Stimulated activated naive B cell treated with anti-CD40 and anti-IgM and Interleukin-4, amounts not matched to agents 10 μg/mL and 1 μg/mL and 100 μg/mL, for 72 hours (primary cell): ENCODE measurements at regions not wholly inside any gene's neighbourhood (a gene's known extent, or its start where the extent isn't known, plus 50 kb on each side); places are given as distances from the start of the nearest gene placed in this dataset.

Experiments used
- ATAC-seq, 2 donors: fragments of 150-1000 bp; cut with Tn5 transposase; replicated peaks; 2 replicates each; pipeline ENCODE4 v1.10.0; 2021; ENCODE audit warnings: moderate library complexity in 1 of 2
- DNase-seq: peaks from one replicate; pipeline ENCODE4 v3.0.0; 2021
- H3K27ac Mint-ChIP-seq: one replicate; pipeline ENCODE4 v1.8.0; 2022; ENCODE audit warnings: mild to moderate bottlenecking, mixed read lengths
- H3K27me3 Mint-ChIP-seq, 2 donors: one replicate each; pipeline ENCODE4 v1.8.0; 2022; ENCODE audit warnings: mixed read lengths in 2 of 2
- H3K36me3 Mint-ChIP-seq, 2 donors: one replicate each; pipeline ENCODE4 v1.8.0; 2022; ENCODE audit warnings: mixed read lengths in 2 of 2, mild to moderate bottlenecking in 1 of 2
- H3K4me1 Mint-ChIP-seq, 2 donors: one replicate each; pipeline ENCODE4 v1.8.0; 2022; ENCODE audit warnings: mixed read lengths in 2 of 2, mild to moderate bottlenecking in 1 of 2
- H3K4me3 Mint-ChIP-seq, 2 donors: one replicate each; pipeline ENCODE4 v1.8.0; 2022; ENCODE audit warnings: mild to moderate bottlenecking in 2 of 2, mixed read lengths in 2 of 2, moderate library complexity in 1 of 2
- H3K9me3 Mint-ChIP-seq, 2 donors: one replicate each; pipeline ENCODE4 v1.8.0; 2022; ENCODE audit warnings: mixed read lengths in 2 of 2, mild to moderate bottlenecking in 1 of 2

DNA sequence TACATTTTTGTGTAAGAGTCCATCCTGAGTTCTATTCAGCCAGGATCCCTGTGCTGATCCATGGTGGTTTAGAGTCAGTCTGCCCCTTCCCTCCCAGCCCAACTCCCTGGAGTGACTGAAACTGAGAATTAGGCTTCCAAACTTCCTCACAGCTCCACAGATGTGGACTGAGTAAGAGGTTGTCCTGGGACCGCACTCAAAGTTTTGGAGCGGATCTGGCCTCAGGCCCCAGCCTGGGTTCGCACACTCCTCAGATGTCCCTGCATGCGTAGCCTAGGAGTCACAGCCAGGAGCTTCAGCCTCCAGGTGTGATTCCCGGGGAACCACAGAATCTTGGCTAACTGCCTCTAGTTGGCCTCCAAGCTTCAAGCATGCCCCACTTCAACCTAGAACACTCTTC is 218.1 kb downstream of the C7orf25 start:
- no peak overlapping the region for H3K4me3 Mint-ChIP-seq
- no peaks in the 10 kb centered on the region for H3K9me3 Mint-ChIP-seq
- peaks cover 0 to 4% of the 10 kb centered on the region in 2 donors for H3K27me3 Mint-ChIP-seq
- H3K27ac Mint-ChIP-seq, result no peak overlapping the region
- ATAC-seq (no peak), DNase-seq (no peak)
- H3K4me1 Mint-ChIP-seq, result no peaks in the 10 kb centered on the region
- no peaks in the 10 kb centered on the region for H3K36me3 Mint-ChIP-seq

DNA sequence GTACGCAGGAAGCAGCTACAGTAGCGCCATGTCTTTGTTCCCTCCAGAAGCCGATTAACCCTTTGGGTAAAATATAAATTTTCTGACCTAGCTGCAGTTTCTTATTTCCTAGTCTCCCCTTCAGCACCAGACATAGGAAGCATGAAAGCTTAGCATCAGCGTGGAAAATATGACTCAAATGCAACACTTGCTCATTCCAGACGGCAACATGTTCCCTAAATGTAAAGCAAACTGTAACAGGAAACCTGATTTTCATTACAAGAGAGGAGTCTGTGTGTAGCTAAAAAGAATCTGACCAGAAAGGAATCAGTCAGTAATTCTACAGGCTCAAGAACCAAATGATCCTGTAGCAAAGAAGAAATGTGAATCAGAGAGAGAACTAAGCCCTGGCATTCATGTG is 219.2 kb downstream of the C7orf25 start:
- Mint-ChIP-seq H3K9me3 (no peaks in the 10 kb centered on the region), H3K36me3 (no peaks in the 10 kb centered on the region), H3K27ac (no peak overlapping the region), H3K4me3 (no peak overlapping the region), H3K27me3 (peaks cover 0 to 4% of the 10 kb centered on the region in 2 donors), H3K4me1 (no peaks in the 10 kb centered on the region)
- no peak for DNase-seq
- no peak for ATAC-seq

DNA sequence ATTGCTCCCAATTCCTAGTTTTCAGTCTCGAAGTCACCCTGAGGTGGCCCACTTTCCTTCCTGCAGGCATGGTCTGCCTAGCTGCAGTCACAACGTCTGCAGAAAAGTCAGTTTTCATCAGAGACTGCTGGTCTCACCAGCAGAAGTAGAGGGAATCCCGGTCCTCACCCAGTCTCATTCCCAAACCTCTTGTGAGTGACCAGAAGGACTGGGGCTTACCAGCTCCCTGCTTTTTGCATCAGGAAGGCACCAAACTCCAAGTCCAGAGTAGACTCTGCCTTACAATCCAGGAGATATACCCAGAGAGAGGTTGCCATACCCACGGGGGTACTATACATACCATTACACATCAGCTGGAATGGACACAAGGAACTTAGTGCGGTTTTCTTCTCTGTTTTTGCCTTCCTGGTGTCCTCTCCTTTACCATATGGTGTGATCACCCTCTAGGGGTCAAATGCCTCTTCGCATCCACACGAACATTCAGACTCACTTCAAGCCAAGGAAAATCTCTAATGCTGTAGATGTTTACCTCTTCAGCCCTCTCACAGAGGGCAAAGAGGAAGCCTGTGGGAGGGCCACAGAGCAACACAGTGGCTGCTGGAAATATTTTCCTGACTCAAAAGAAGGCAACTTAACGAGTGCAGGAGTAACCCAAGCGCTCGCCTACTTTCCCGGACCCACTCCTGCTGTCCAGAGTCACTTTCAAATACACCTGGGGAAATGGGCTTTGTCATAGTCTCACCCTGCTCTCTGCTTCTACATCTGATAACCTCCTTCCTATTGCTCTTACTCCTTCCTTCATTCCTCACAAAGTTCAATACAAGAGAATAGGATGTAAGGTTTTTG is 220.9 kb downstream of the C7orf25 start:
- Mint-ChIP-seq H3K9me3 (no peaks in the 10 kb centered on the region), H3K4me1 (no peaks in the 10 kb centered on the region), H3K4me3 (no peak overlapping the region), H3K27me3 (peaks cover 0 to 5% of the 10 kb centered on the region in 2 donors), H3K27ac (no peak overlapping the region), H3K36me3 (no peaks in the 10 kb centered on the region)
- DNase-seq (no peak), ATAC-seq (peak in 1 of 2 donors; percentile 14)

DNA sequence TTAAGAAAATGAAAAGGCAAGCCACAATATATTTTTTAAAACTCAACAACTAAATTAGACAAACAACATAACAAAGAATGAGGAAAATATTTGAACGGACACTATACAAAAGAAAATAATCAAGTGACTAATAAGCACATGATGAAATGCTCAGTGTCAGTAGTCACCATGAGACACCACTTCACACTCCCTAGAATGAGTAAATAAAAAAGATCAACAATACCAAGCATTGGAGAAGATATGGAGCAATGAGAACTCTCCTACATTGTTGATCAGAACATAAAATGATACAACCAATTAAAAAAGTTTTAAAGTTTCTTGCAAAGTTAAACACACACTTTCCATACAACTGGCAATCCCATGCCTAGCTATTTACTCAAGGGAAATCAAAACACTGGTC is 222.2 kb downstream of the C7orf25 start:
- no peak overlapping the region for H3K4me3 Mint-ChIP-seq
- H3K27me3 Mint-ChIP-seq, result peaks cover 0 to 10% of the 10 kb centered on the region in 2 donors
- H3K9me3 Mint-ChIP-seq, result no peaks in the 10 kb centered on the region
- no peak overlapping the region for H3K27ac Mint-ChIP-seq
- ATAC-seq (no peak), DNase-seq (no peak)
- no peaks in the 10 kb centered on the region for H3K36me3 Mint-ChIP-seq
- no peaks in the 10 kb centered on the region for H3K4me1 Mint-ChIP-seq

DNA sequence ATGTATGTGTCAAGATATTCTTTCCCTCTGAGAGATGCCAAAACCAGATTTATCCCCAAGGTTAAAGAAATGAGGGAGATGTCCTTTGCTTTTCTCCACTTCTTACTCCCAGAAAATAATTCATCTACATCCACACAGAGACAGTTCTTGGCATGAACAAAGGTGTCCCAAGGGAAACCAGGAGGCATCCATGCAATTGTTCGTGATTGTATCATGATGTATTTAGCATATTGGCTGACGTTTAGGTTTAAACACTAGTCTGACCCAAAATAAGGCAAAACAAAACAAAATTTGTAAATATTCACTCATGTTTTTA is 223.9 kb downstream of the C7orf25 start:
- Mint-ChIP-seq H3K36me3 (no peaks in the 10 kb centered on the region), H3K27me3 (peaks cover 0 to 14% of the 10 kb centered on the region in 2 donors), H3K27ac (no peak overlapping the region), H3K4me3 (no peak overlapping the region), H3K9me3 (no peaks in the 10 kb centered on the region), H3K4me1 (no peaks in the 10 kb centered on the region)
- ATAC-seq (no peak), DNase-seq (no peak)

GRCh38 chr7:42687211-42688055 is 224.4 kb downstream of the C7orf25 start:
- DNase-seq, result no peak
- H3K9me3 Mint-ChIP-seq, result no peaks in the 10 kb centered on the region
- H3K4me1 Mint-ChIP-seq, result no peaks in the 10 kb centered on the region
- H3K27ac Mint-ChIP-seq, result no peak overlapping the region
- no peaks in the 10 kb centered on the region for H3K36me3 Mint-ChIP-seq
- H3K4me3 Mint-ChIP-seq, result no peak overlapping the region
- H3K27me3 Mint-ChIP-seq, result peaks cover 0 to 14% of the 10 kb centered on the region in 2 donors
- ATAC-seq, result no peak

- Mint-ChIP-seq H3K27ac (no peak overlapping the region), H3K27me3 (peaks cover 0 to 14% of the 10 kb centered on the region in 2 donors), H3K4me1 (no peaks in the 10 kb centered on the region), H3K9me3 (no peaks in the 10 kb centered on the region), H3K36me3 (no peaks in the 10 kb centered on the region), H3K4me3 (no peak overlapping the region)
- DNase-seq, result no peak
- no peak for ATAC-seq
These were observed 225.2 kb downstream of the C7orf25 start for GRCh38 chr7:42686594-42687156.

DNA sequence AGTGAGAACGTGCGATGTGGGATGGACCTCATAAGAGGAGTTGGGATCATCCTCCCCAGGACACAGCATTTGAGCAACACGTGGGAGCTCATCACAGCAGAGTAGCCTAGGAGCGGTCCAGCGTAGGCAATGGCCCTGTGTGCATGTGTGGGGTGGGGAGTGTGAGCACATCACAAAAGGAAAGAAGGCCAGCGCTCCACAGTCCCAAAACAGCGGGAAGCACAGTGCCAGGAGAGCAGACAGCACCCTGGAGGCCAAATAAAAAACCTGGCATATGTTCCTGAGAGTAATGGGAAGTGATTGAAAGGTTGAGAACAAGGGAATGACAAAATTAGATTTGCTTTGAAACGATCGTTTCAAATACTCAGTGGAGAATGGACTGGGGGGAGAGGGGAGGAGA is 226.0 kb downstream of the C7orf25 start:
- ATAC-seq (no peak), DNase-seq (no peak)
- Mint-ChIP-seq H3K27ac (no peak overlapping the region), H3K4me3 (no peak overlapping the region), H3K36me3 (no peaks in the 10 kb centered on the region), H3K4me1 (no peaks in the 10 kb centered on the region), H3K9me3 (no peaks in the 10 kb centered on the region), H3K27me3 (peaks cover 0 to 14% of the 10 kb centered on the region in 2 donors)

GRCh38 chr7:42677751-42678699 is 233.8 kb downstream of the C7orf25 start:
- Mint-ChIP-seq H3K27ac (no peak overlapping the region), H3K27me3 (peaks cover 0 to 4% of the 10 kb centered on the region in 2 donors), H3K4me1 (no peaks in the 10 kb centered on the region), H3K36me3 (no peaks in the 10 kb centered on the region), H3K4me3 (no peak overlapping the region), H3K9me3 (peaks cover 0 to 3% of the 10 kb centered on the region in 2 donors)
- no peak for DNase-seq
- ATAC-seq, result no peak

GRCh38 chr7:42674541-42674940 is 237.3 kb downstream of the C7orf25 start:
- DNase-seq (no peak), ATAC-seq (no peak)
- peaks cover 0 to 4% of the 10 kb centered on the region in 2 donors for H3K27me3 Mint-ChIP-seq
- H3K4me3 Mint-ChIP-seq, result no peak overlapping the region
- H3K27ac Mint-ChIP-seq, result no peak overlapping the region
- no peaks in the 10 kb centered on the region for H3K36me3 Mint-ChIP-seq
- no peaks in the 10 kb centered on the region for H3K9me3 Mint-ChIP-seq
- no peaks in the 10 kb centered on the region for H3K4me1 Mint-ChIP-seq

DNA sequence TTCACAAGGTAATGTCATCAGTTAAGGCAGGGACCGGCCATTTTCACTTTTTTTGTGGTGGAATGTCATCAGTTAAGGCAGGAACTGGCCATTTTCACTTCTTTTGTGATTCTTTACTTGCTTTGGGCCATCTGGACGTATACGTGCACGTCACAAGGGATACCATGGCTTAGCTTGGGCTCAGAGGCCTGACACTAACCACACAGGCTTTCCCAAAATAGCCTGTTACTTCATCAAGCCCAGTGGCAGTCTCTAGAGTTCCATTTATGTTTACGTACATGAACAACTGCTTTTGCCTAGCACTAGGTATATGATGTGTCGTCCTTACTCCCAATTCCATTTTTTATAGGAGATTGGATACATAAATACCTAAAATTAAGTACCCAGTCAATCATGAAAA is 237.9 kb downstream of the C7orf25 start:
- Mint-ChIP-seq H3K27ac (no peak overlapping the region), H3K4me3 (no peak overlapping the region), H3K36me3 (no peaks in the 10 kb centered on the region), H3K27me3 (peaks cover 0 to 3% of the 10 kb centered on the region in 2 donors), H3K4me1 (no peaks in the 10 kb centered on the region), H3K9me3 (no peaks in the 10 kb centered on the region)
- ATAC-seq (no peak), DNase-seq (no peak)

DNA sequence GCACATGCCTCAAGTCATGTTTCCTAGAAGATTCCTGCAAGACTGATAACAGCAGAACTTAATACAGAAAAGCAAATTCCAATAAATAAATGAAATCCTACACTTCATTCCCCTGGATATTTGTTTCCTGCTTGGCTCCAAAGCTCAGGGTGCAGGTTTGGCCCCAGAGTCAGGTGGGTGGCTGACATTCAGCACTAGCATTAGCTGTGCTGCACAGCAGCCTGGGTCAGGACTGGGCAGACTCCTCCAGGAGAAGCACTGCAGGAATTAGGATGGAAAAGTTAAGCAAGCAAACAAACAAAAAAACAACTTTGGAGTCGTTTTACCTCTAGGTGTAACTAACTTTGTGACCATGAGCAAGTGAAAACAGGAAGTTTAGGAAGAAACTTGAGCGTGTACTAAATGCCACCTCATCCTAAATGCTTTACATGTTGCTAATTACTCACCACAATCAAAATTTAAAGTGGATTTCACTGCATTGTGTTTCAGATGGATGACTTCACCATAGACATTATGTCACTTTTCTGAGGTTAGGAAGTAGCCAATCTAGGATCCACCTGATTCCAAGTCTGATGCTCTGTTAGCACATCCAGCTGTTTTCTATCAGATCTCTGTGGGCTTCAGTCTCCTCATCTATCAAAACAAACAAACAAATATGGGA is 239.4 kb downstream of the C7orf25 start:
- peaks cover 2% of the 10 kb centered on the region in 2 donors for H3K9me3 Mint-ChIP-seq
- H3K4me1 Mint-ChIP-seq, result no peaks in the 10 kb centered on the region
- ATAC-seq (no peak), DNase-seq (no peak)
- H3K36me3 Mint-ChIP-seq, result no peaks in the 10 kb centered on the region
- no peaks in the 10 kb centered on the region for H3K27me3 Mint-ChIP-seq
- H3K27ac Mint-ChIP-seq, result no peak overlapping the region
- no peak overlapping the region for H3K4me3 Mint-ChIP-seq

DNA sequence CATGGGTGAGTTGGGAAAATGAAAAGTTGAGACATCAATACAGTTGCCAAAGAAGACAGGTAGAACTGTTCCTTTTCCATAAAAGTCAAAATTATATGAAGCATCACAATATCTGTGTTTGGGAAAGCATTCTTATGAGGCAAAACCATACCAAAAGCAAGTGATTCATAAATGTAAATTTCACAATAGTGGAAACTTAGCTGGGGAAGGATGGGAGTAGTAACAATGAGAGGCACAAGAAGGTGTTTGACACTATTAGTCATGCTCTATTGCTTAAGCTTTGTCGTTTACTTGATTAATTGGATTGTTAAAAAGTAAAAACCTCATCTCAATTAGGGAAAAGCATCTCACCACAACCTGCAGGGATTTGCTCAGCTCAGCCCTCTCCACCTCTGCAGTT is 240.2 kb downstream of the C7orf25 start:
- ATAC-seq (no peak), DNase-seq (no peak)
- no peak overlapping the region for H3K4me3 Mint-ChIP-seq
- peaks cover 0 to 4% of the 10 kb centered on the region in 2 donors for H3K36me3 Mint-ChIP-seq
- no peaks in the 10 kb centered on the region for H3K27me3 Mint-ChIP-seq
- no peaks in the 10 kb centered on the region for H3K4me1 Mint-ChIP-seq
- peaks cover 9 to 11% of the 10 kb centered on the region in 2 donors for H3K9me3 Mint-ChIP-seq
- H3K27ac Mint-ChIP-seq, result no peak overlapping the region
